ENCODE measurements at regions not wholly inside any gene's neighbourhood (a gene's known extent, or its start where the extent isn't known, plus 50 kb on each side); places are given as distances from the start of the nearest gene placed in this dataset.

DNA sequence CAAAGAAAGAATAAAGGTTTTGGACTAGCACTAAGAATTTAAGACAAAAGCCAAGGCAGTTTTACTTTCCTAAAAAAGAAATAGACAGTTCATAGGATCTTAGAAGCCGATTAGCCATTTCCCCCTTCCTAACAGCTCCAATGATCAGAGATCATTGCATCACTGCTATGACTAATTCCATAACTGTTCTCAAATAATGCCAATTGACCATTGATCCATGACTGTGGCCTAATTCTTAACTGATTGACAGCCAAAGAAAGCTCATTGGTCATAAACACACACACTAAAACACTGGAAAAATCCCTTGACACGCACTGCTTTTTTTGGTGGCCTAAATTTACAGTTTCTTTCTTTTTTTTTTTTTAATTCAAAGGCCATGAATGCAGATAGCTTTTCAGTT is 345.0 kb upstream of the ACVR2A start:
- TF ChIP-seq EZH2 (IDR thresholded peaks at IDR 0.05; ENCODE audit: borderline replicate concordance, insufficient read depth, low read depth, low read length, poor library complexity, severe bottlenecking) = no peak
- TF ChIP-seq, protein P1, sequence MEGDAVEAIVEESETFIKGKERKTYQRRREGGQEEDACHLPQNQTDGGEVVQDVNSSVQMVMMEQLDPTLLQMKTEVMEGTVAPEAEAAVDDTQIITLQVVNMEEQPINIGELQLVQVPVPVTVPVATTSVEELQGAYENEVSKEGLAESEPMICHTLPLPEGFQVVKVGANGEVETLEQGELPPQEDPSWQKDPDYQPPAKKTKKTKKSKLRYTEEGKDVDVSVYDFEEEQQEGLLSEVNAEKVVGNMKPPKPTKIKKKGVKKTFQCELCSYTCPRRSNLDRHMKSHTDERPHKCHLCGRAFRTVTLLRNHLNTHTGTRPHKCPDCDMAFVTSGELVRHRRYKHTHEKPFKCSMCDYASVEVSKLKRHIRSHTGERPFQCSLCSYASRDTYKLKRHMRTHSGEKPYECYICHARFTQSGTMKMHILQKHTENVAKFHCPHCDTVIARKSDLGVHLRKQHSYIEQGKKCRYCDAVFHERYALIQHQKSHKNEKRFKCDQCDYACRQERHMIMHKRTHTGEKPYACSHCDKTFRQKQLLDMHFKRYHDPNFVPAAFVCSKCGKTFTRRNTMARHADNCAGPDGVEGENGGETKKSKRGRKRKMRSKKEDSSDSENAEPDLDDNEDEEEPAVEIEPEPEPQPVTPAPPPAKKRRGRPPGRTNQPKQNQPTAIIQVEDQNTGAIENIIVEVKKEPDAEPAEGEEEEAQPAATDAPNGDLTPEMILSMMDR (IDR thresholded peaks at IDR 0.05) = no peak
- WGBS (ENCODE audit: insufficient coverage) = 10% methylated on average over 2 of the region's 2 CpGs
- Histone ChIP-seq H3K9me3 (ENCODE audit: control extremely low read depth in 1 of 3, control insufficient read depth in 2 of 3, insufficient read depth in 1 of 3, low read length in 2 of 3) (no peaks in the 10 kb centered on the region), H4K20me1 (ENCODE audit: control insufficient read depth, insufficient read depth, low read length, poor library complexity, severe bottlenecking) (no peaks in the 10 kb centered on the region), H3K27ac (ENCODE audit: low read length in 2 of 2) (no peak overlapping the region), H3K79me2 (ENCODE audit: control insufficient read depth, insufficient read depth, low read length) (no peaks in the 10 kb centered on the region), H3K27me3 (replicated peaks in 1 of 4; ENCODE audit: control extremely low read depth in 1 of 4, control insufficient read depth in 3 of 4, insufficient read depth in 4 of 4, low read length in 3 of 4) (no peaks in the 10 kb centered on the region), H2AFZ (ENCODE audit: insufficient read depth, low read depth, low read length, poor library complexity, severe bottlenecking) (no peak overlapping the region), H3K4me2 (replicated peaks; ENCODE audit: low read depth, low read length, poor library complexity, severe bottlenecking) (no peak overlapping the region), H3K9ac (ENCODE audit: low read length) (no peak overlapping the region), H3K4me1 (ENCODE audit: control insufficient read depth in 2 of 2, insufficient read depth in 2 of 2, low read length in 2 of 2) (no peaks in the 10 kb centered on the region), H3K36me3 (replicated peaks in 1 of 2; ENCODE audit: control extremely low read depth in 1 of 2, control insufficient read depth in 1 of 2, extremely low read depth in 1 of 2, insufficient read depth in 2 of 2, low read length in 1 of 2) (no peaks in the 10 kb centered on the region), H3K4me3 (ENCODE audit: control extremely low read depth in 1 of 5, extremely low read depth in 1 of 5, insufficient read depth in 1 of 5, low read depth in 2 of 5, low read length in 4 of 5) (no peak overlapping the region)
- DNase-seq = no peak
- intact Hi-C loops (cut with micrococcal nuclease) = no loop called here
- Mint-ChIP-seq H3K9me3 (ENCODE audit: insufficient read depth) (no peaks in the 10 kb centered on the region), H3K4me1 (no peaks in the 10 kb centered on the region), H3K4me3 (no peak overlapping the region), H3K27ac (no peak overlapping the region), H3K27me3 (peaks cover 22% of the 10 kb centered on the region)
- ATAC-seq (ENCODE audit: low read depth) = no peak
- ChIA-PET CTCF (interaction anchor here (0.7 kb wide), 1 partner anchor 231 kb away, joined by 3 read pairs; no protein-coding TSS in a partner anchor), POLR2A (no interaction called here)

- Histone ChIP-seq H3K4me1 (ENCODE audit: control insufficient read depth in 2 of 2, insufficient read depth in 2 of 2, low read length in 2 of 2) (no peaks in the 10 kb centered on the region), H3K9ac (ENCODE audit: low read length) (no peak overlapping the region), H3K4me3 (ENCODE audit: control extremely low read depth in 1 of 5, extremely low read depth in 1 of 5, insufficient read depth in 1 of 5, low read depth in 2 of 5, low read length in 4 of 5) (no peak overlapping the region), H3K27ac (ENCODE audit: low read length in 2 of 2) (no peak overlapping the region), H3K27me3 (replicated peaks in 1 of 4; ENCODE audit: control extremely low read depth in 1 of 4, control insufficient read depth in 3 of 4, insufficient read depth in 4 of 4, low read length in 3 of 4) (no peaks in the 10 kb centered on the region), H4K20me1 (ENCODE audit: control insufficient read depth, insufficient read depth, low read length, poor library complexity, severe bottlenecking) (no peaks in the 10 kb centered on the region), H3K9me3 (ENCODE audit: control extremely low read depth in 1 of 3, control insufficient read depth in 2 of 3, insufficient read depth in 1 of 3, low read length in 2 of 3) (no peaks in the 10 kb centered on the region), H3K79me2 (ENCODE audit: control insufficient read depth, insufficient read depth, low read length) (no peaks in the 10 kb centered on the region), H3K4me2 (replicated peaks; ENCODE audit: low read depth, low read length, poor library complexity, severe bottlenecking) (no peak overlapping the region), H3K36me3 (replicated peaks in 1 of 2; ENCODE audit: control extremely low read depth in 1 of 2, control insufficient read depth in 1 of 2, extremely low read depth in 1 of 2, insufficient read depth in 2 of 2, low read length in 1 of 2) (no peaks in the 10 kb centered on the region), H2AFZ (ENCODE audit: insufficient read depth, low read depth, low read length, poor library complexity, severe bottlenecking) (no peak overlapping the region)
- Mint-ChIP-seq H3K27ac (no peak overlapping the region), H3K27me3 (peaks cover 8% of the 10 kb centered on the region), H3K4me1 (no peaks in the 10 kb centered on the region), H3K4me3 (no peak overlapping the region), H3K9me3 (ENCODE audit: insufficient read depth) (no peaks in the 10 kb centered on the region)
- ATAC-seq (ENCODE audit: low read depth) (no peak), DNase-seq (no peak)
- intact Hi-C loops (cut with micrococcal nuclease) = no loop called here
- TF ChIP-seq, protein P1 (IDR thresholded peaks at IDR 0.05) = no peak
- TF ChIP-seq EZH2 (IDR thresholded peaks at IDR 0.05; ENCODE audit: borderline replicate concordance, insufficient read depth, low read depth, low read length, poor library complexity, severe bottlenecking) = no peak
- CTCF ChIA-PET = no interaction called here
- POLR2A ChIA-PET = no interaction called here
- WGBS (ENCODE audit: insufficient coverage) = no CpG with 5 or more reads among the region's 5 CpGs
Observed at GRCh38 chr2:147495734-147496133, 349.1 kb upstream of the ACVR2A start.
